ENCODE measurements at regions not wholly inside any gene's neighbourhood (a gene's known extent, or its start where the extent isn't known, plus 50 kb on each side); places are given as distances from the start of the nearest gene placed in this dataset.
A peak's percentile ranks its signal among the peaks of the same experiment; 100 is the strongest.
"Not testable (repeated sequence)": the region's sequence is repeated elsewhere in the genome, so short reads cannot be mapped to it uniquely, and the experiment has no call there.

DNA sequence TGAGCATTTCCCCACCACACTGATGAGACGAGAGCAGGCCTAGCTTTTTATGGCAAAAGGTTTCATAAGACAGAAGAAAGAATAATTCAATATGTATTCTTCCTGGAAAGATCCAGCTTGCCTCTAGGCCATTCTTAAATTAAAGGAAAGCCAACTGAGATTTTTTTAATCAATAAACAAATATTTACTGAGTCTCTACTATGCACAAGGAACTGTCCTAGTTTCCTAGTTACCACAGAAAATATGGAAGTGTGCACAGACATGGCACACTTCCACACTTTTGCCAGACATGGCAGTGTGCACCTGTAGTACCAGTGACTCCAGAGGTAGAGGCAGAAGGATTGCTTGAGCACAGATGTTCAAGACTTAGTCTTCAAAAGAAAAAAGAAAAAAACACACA is 281.0 kb downstream of the CETN3 start:
- DNase-seq: no peak

DNA sequence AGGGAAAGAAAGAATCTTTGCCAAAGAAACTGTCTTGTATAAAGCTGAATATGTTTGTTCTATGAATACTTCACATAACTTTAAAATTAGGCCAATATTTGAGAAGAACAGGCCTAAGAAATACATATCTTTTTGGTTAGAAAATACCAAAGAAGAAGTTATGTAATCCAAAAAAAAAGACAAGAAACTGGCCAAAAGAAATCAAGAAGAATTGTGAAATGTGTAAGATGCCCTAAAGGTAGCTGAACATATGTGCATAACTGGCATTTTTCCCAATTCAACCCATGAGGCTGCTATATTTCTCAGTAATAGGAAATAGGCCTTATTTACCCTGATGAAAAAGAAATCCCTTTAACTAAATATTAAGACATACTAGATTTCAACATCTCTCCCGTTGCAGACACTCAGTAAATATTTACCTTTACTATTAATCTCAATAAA is 290.0 kb downstream of the CETN3 start:
- DNase-seq: peak; percentile 16

DNA sequence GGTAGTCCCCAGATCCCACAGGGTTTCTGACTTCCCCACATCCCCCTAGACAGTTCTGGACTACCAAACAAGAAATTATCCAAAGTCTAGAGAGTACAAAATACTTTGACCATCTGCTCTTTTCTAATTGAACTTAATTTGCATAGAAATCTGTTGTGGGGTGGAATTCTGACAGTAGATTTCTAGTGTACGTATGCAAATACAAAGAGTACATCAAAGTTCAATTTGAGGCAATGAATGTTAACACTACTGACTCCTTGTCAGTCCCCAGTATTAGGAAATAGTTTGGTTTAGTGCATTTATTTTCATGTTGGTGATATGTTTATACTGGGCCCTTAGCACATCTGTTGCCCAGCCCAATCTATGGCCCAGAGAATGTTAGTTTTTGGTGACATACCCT is 292.6 kb downstream of the CETN3 start:
- no peak for DNase-seq

DNA sequence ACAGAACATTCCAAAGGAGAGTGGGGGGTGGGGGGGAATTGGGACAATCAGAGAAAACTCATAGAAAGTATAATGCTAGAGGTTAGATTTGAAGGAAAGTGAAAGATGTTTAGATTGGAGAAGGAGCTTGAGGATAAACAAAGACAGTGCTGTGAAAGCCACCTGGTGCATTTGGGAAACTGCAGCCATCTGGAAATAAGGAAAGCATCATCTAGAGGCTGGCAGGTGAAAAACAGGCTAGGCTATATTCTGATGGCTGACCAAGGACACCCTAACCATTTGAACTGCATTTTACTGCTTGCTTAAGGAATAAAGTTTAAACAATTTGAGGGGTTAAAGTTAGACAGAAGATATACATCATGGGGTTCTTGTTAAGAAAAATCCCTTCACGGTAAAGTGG is 296.4 kb downstream of the CETN3 start:
- no peak for DNase-seq

DNA sequence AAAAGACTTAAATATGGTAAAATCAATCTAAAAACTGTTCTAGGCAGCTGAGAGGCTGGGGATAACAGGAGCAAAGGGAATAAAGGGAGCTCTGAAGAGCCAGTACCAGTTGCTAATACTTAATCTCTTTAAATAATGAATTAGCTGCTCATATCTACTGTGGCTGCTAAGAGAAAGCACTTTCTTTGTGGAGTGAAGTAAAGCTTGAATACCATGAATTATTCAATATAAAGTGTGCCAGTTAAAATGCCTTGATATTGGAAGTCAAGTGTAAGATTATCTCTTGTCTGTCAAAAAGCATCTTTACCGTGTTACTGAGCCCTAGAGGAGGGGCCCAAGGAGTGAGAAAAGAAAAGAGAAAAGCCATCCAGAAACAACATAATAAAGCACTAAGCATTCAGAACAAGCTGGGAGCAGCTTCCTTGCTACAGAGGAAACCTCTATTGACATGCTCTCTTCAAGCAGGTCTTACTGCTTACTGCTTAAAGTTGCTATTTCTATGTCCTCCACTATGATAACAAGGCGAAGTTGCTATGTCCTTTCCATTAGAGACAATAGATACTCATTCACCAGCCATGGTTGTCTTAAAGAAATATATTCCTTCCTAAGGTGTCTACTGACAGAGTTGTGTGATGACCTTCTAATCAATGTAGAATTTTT is 297.4 kb downstream of the CETN3 start:
- DNase-seq: peak; percentile 61

DNA sequence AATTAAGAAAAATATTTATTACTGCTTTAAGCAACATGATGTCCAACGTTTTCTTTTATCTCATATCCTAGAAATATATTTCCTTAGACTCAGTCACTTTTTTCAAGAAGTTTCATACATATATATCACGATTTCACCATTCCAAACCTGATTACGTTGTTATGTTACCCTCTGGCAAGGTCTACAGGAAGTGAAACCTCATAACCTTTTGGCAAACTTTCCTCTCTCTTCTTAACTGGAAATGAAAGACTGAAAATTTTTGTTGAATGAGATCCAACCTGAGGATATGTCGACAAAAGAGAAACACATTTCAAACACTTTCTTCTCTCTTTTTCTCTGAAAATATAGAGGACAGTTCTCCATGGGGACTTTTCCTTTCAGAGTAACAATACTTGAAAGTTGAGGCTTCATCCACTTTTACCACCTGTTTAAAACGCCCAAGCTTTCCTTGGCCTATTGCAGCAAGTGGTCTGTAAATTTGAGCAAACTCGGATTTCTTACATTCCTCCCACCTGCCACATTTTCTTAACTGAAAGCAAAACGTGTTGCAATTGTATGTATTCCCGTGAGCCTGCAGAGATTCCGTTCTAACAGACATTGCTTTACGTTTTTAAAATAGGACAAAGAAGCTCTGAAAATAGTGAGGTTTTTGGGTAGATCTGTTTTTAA is 298.1 kb downstream of the CETN3 start:
- DNase-seq: peak; percentile 60

DNA sequence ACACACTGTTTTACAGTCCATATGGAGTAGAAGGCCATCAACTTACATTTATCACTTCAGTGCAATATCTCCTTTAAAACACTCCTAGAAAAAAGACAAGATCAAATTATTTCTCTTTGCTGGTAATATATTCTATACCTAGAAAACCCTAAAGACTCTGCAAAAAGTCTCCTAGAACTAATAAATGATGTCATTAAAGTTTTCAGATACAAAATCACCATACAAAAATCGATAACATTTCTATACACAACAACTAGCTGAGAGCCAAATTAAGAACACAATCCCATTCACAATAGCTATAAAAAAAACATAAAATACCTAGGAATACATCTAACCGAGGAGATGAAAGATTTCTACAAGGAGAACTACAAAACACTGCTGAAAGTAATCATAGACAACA is 300.3 kb downstream of the CETN3 start:
- DNase-seq: no peak

DNA sequence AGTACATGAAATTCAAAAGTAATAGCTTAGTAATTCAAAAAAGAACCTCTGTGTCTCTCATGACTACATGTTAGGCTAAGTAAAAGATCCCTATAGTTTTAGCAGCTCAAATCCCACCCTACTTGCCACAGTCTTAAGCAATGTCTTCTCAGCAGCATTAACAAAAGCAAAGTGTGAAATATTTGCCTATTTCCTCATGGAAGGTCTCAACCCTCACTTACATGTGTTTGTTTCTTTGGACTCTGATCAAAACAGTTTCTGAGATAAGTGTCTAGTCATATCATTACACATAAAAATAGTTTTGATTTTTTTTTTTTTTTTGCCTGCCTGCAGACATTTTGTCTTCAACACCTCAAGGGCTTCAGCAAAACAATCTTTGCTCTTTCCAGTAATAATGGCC is 310.5 kb downstream of the CETN3 start:
- DNase-seq: no peak

DNA sequence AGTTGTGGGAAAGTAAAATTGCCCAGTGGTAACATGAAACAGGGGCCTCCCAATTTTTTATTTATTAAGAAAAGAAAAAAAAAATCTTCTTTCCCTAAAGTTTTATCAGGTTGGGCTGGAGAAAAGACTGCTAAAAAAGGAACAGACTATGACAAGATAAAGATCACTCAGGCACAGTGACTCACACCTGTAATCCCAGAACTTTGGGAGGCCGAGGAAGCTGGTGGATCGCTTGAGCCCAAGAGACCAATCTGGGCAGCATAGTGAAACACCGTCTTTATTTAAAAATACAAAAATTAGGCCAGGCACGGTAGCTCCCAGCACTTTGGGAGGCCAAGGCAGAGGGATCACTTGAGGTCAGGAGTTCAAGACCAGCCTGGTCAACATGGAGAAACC is 312.5 kb downstream of the CETN3 start:
- DNase-seq: no peak

DNA sequence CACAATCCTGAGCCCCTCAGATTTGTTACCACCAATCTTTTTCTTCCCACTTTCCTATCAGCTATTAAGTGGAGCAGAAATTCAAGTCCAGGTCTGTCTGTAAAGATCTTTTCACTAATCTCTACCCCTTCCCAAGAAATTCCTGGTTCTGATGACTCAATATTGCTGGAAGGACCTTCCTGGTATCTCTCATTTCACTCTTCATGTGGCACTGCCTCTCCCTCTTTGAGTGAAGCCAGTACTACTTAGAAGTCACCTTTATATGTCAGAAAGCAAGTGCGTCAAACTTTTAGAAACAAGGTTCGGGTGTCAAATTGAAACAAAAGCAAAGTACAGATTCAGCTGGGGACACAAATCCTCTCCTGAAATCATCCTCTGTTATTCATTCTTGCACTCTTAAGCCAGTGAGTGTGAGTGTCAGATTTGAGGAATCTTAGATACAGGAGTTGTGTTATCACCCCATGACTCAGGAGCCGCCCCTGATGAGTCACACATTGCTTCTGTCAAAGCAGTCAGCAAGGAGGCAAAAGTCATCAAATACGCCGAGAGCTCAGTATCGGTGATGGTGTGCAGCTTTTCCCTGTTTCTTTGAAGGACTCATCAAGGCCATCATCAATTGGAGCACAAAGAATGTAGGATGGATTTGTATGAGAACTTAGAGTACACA is 313.0 kb downstream of the CETN3 start:
- DNase-seq: no peak

DNA sequence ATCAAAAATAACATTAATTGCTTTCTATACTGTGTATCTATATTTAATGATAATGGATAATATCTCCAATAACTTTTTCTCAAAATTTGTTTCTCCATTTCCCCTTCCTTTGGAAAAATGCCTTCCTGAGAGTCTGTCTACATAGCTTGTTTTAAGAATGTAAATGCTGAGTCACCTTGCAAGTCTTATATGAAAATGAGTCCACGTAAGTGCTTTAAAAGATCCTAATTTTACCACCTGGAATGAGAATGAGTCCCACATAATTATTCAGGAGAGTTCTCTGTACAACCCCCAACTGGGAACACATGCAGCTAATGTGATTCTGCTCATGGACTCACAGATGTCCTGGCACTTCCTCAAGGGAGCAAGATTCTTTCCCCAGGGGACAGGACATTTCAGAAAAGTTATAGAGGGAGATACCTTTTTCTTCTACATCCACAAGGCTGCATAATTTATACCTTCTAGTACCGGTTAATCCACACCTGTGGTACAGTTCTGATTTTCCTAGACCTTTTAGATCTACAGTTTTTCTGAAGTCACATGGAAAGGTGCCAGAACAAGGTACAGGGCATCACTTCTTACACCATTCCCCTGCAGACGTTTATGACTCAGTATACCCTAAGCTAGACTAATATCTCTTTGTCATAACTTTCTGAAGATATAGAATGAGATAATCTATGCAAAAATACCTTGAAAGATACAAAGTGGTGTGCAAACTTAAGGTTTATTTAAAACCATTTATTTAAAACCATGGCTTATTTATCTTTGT is 314.1 kb downstream of the CETN3 start:
- DNase-seq: no peak

DNA sequence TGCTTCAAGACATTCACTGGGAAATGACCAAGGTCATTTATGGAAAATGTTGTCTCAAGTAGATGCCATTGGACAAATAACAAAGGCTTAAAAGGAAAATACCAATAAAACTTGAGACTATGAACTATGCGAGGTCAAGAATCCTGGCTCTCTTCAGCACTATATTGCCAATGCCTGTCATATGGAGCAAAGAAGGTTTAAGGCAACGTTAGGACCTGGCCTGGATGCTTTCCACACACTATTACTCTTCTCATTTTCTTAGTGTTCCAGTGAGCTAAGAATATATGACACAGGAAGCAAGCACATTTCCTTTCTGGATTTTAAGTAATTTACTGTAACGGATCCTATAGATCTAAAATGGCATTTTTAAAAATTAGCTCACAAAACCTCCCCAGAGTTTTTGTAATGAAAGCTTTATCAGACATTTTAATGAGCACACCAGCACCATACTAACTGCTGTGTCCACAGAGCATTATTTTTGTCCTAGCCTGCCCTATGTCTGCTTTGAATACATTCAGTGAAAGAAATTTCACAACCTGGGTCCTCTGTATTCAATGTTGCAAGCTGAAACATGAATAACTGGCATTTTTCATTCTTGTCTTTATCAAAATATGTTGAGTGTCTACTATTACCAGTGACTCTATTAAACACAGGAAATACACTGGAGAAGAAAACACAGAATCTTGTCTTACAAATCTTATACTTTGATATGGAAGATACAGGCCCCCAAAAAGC is 315.6 kb downstream of the CETN3 start:
- DNase-seq: no peak

DNA sequence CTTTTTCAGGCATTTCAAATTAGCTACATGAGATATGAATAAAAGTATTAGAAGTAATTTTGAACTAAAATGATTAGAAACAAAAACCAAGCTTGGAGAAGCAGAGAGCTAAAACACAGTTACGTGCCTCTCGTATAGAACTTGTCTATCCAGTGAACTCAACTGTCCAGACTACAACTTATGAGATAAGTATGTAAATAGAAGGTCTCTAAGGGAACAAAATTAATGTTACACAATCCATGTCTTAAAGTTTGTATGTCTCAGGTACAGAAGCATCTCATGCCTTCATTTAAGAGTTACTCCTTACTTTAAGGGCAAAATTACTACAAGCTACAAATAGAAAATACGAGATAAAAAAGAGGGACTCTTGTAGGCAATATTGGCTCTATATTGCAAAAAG is 316.8 kb downstream of the CETN3 start:
- no peak for DNase-seq

DNA sequence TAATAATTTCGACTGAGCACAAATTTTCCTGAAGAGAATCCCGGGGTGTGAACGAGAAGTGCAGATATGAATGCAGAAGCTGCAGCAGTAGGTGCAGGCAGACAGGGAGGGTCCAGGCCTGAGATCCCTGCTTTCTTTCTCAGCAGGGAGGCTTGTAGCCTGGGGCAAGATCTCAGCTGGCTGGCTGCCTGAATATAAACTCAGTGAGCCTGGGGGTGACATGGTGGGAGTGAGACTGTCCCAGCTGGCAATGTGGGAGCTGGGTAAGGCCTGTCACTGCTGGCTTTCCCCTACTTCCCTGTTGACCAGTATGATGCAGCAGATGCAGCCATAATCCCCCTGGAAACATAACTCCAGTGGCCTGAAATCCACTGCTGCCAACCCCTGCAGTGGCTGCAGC is 325.2 kb downstream of the CETN3 start:
- DNase-seq: no peak

DNA sequence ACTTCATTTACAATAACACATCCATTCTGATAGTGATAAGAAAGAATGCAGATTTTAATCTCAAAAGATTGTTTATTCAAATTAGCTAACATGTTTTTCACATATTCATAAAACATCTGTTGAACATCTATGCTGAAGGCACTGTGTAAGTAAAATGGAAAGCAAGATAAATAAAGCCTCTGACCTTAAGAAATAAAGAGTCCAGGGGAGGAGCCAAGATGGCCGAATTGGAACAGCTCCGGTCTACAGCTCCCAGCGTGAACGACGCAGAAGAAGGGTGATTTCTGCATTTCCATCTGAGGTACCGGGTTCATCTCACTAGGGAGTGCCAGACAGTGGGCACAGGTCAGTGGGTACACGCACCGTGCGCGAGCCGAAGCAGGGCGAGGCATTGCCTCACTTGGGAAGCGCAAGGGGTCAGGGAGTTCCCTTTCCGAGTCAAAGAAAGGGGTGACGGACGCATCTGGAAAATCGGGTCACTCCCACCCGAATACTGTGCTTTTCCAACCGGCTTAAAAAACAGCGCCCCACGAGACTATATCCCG is 336.5 kb downstream of the CETN3 start:
- not testable (repeated sequence) for DNase-seq

DNA sequence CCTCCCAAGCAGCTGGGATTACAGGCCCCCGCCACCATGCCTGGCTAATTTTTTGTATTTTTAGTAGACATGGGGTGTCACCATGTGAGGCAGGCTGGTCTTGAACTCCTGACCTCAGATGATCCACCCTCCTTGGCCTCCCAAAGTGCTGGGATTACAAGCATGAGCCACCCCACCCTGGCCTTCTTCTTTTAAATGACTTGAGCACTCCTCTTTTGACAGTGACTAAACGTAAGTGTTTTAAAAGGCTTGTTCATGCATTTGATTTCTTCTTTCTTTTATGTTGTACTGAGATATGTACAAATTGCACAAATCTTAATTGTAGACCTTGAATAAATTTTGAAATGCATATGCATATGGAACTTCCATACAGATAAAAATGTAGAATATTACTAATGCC is 337.9 kb downstream of the CETN3 start:
- DNase-seq: no peak

DNA sequence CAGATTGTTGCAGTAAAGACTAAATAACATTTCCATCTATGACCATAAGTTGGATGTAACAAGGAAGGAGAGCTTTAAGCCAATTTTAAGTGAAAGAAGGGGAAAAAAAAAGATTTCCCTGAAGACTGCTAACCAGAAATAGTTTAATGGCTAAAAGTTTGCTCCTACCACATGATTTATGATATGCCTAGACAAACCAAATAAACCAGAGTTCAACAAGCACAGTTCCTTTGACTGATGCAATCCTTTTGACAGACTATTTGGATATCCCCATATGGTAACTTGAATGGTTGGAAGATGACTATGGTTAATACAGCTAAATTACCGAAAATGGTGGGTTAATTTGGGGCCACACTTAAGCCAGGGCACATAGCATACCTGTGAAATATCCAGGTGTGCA is 338.5 kb downstream of the CETN3 start:
- DNase-seq: no peak

DNA sequence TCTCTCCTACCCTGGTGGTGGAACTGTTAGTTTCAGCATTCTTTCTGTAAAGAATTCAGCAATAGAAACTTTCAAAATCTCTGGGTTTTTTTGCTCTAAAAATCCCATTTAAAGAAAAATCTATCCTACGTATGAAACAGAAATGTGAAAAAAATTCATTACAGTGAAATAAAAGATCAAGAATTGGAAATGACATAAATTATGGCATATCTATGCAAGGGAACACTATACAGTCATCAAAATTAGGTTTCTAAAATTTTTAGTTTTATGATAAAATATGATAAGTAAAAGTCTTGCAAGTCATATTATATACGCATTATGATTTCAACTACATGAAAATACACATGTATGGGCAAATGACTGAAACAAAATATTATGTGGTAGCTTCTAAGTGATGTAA is 342.6 kb downstream of the CETN3 start:
- DNase-seq: no peak

DNA sequence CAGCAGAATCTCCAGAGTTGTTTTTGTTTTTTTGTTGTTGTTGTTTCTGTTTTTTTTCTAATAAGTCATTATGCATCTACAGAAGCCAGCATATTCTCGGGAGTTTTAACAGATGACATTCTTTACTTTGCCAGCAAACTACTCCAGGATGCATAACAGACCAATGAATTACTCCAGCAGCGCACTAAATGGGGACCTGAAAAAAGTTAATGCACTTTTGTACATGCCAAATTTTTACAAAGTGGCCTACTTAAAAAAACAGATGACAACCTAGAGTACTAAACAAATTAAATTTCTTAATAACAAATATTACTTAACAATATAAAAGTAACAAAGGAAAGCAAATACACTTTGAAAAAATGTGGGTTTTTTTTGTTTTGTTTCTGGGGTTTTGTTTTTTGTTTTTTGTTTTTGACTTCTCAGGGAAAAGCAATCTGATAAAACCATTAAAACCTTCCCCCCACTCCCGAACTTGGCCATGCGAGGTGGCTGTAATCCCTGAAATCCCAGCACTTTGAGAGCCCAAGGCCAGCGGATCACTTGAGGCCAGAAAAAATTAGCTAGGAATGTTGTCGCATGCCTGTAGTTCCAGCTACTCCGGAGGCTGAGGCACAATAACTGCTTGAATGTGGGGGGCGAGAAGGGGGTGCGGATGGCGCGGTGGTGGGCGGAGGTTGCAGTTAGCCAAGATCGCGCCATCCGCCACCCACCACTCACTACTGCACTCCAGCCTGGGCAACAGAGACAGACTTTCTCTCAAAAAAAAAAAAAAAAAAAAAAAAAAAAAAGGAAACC is 352.4 kb downstream of the CETN3 start:
- DNase-seq: peak; percentile 20

DNA sequence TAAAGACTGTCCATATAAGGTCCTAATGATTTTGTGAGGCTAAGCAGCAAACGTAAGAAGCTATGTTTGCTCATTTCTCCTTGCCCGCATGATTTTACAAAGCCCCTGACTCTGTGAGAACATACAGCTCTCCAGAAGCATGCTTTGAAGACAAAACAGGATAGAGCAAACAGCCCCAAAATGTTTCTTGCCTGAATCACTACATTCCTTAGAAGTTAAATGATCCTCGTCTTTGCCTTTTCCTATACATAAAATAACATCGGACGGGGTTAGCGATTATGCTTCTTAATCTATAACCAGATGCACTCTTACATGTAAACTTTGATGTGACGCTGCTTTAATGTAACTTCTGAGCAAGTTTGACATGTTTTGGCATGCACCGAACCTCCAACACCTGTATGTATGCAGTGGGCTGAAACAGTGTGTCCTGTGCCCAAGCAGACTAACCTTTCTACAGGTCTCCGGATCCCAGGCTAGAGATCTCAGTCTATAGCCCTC is 353.7 kb downstream of the CETN3 start:
- peak; percentile 21 for DNase-seq

DNA sequence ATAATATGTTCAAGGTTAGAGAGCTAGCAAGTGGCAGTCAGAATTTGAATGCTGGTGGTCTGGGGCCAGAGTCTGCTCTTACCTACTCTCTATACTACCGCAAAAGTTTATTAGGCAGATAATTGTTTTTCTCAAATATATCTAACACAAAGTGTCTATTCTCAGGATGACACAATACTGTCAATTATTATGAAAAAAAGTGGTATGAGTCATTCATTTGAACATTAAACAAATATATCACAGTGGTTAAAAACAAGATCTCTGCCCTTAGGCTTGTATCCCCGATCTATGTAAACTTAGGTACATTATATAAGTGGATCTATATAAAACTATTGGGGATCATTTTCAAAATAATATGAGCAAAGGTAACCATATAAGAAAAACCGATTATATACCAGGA is 354.9 kb downstream of the CETN3 start:
- no peak for DNase-seq

DNA sequence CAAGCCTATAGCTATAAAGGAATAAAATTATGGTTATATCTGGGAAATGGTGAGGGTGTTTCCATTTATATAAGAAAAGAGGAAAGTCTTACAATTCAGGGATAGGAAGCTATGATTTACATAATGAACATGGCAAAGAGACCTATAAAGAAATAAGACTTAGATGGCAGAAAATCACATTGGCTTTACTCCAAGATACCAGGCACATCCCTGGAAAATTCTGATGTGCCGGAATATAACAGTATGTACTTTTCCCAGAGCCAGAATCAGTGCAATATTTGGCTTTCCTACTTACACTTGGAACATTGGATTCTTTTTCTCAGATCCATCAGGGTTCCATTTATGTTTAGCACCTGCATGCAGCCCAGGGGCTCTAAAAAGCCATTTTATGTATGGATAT is 357.8 kb downstream of the CETN3 start:
- DNase-seq: no peak

Measured in eye (tissue), 1 donor.